Uterus (tissue), 2 donors: ENCODE measurements at regions not wholly inside any gene's neighbourhood (a gene's known extent, or its start where the extent isn't known, plus 50 kb on each side); places are given as distances from the start of the nearest gene placed in this dataset.

Source experiments
- CTCF ChIP-seq, 4 experiments: fragments of 200-600 bp in 2 of 4; fragments of 450-650 bp in 2 of 4; sonication (generic) in 2 of 4; IDR thresholded peaks; one replicate each; pipeline ENCODE4 v1.5.1; 2016 to 2019; ENCODE audit warnings: antibody characterized with exemption in 4 of 4, mild to moderate bottlenecking in 2 of 4, moderate library complexity in 1 of 4
- POLR2A ChIP-seq, 2 donors: fragments of 450-650 bp; IDR thresholded peaks; one replicate each; pipeline ENCODE4 v1.6.1; 2016; ENCODE audit warnings: antibody characterized with exemption in 2 of 2, mild to moderate bottlenecking in 1 of 2, moderate library complexity in 1 of 2

GRCh38 chr13:88675347-88675996, 1004.3 kb downstream of the SLITRK5 start:
- TF ChIP-seq POLR2A (IDR thresholded peaks at IDR 0.05) (no peak), CTCF (IDR thresholded peaks at IDR 0.05) (no peak)
